ENCODE measurements at regions not wholly inside any gene's neighbourhood (a gene's known extent, or its start where the extent isn't known, plus 50 kb on each side); places are given as distances from the start of the nearest gene placed in this dataset.
"Not testable (repeated sequence)": the region's sequence is repeated elsewhere in the genome, so short reads cannot be mapped to it uniquely, and the experiment has no call there.

DNA sequence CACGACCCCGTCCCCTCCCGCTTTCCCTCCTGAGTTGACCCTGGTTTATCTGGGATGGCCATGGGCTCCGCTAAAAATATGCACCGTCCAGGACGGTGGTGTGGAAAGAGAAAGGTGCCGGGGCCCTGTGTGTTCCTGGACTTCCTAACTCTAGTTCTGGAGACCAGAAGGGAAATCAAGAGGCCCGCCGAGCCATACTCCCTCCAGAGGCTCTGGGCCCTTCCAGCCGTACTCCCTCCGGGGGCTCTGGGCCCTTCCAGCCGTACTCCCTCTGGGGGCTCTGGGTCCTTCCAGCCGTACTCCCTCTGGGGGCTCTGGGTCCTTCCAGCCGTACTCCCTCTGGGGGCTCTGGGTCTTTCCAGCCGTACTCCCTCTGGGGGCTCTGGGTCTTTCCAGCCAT is 168.5 kb downstream of the LAT start:
- H3K4me3 ChIP-seq (ENCODE audit: insufficient read depth, low read depth, low read length, poor library complexity, severe bottlenecking); H3K4me1 ChIP-seq (ENCODE audit: control insufficient read depth, insufficient read depth, low read length, poor library complexity, severe bottlenecking); H3K9me3 ChIP-seq (ENCODE audit: control insufficient read depth, low read length); DNase-seq; H3K36me3 ChIP-seq (ENCODE audit: control insufficient read depth, insufficient read depth, low read length); H3K27ac ChIP-seq (ENCODE audit: insufficient read depth, low read length, poor library complexity, severe bottlenecking); H3K27me3 ChIP-seq (replicated peaks; ENCODE audit: control insufficient read depth, insufficient read depth, low read length, poor library complexity, severe bottlenecking): not testable (repeated sequence)

DNA sequence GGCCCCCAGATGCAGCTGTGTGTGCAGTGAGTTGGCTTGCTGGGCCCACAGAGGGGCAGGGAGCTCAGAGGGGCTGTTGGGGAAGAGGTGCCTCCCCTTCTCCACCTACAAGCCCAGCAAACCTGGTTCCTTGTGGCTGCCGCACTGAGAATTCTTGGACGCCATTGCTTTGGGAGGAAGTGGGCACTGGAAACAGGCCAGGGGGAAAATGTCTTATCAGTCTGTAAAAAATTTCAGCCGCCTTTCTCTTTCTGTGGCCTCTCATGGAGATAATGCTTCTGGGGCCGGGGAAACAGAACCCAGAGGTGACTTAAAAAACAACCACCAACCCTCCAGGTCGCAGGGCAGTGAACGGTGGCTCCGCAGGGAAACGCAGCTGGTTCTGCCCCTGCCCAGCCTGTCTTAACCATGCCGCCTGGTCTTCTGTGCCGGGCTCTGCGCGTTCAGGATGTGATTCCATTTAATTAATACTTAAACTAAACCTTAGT is 167.7 kb downstream of the LAT start:
- H3K4me1 ChIP-seq (ENCODE audit: control insufficient read depth, insufficient read depth, low read length, poor library complexity, severe bottlenecking): peaks cover 15% of the 10 kb centered on the region
- H3K27me3 ChIP-seq (replicated peaks; ENCODE audit: control insufficient read depth, insufficient read depth, low read length, poor library complexity, severe bottlenecking); DNase-seq; H3K4me3 ChIP-seq (ENCODE audit: insufficient read depth, low read depth, low read length, poor library complexity, severe bottlenecking); H3K36me3 ChIP-seq (ENCODE audit: control insufficient read depth, insufficient read depth, low read length); H3K27ac ChIP-seq (ENCODE audit: insufficient read depth, low read length, poor library complexity, severe bottlenecking); H3K9me3 ChIP-seq (ENCODE audit: control insufficient read depth, low read length): not testable (repeated sequence)

DNA sequence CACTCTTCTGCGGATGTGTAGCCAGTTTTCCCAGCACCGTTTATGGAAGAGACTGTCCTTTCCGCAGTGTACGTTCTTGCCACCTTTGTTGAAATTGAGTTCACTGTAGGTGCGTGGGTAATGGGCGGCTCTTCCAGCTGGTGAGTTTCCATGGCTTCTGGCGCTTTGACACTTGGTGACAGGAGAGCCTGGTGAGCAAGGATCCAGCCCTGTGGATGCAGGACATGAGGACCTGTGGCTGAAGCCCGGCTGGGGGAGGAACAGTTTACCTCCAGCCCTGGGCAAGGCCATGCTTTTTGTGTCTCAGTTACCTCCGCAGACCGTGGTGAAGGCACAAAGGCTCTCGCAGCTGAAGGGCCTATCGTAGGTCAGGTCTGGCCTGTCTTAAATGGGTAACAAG is 166.5 kb downstream of the LAT start:
- no peaks in the 10 kb centered on the region for H3K36me3 ChIP-seq (ENCODE audit: control insufficient read depth, insufficient read depth, low read length)
- no peaks in the 10 kb centered on the region for H3K27me3 ChIP-seq (replicated peaks; ENCODE audit: control insufficient read depth, insufficient read depth, low read length, poor library complexity, severe bottlenecking)
- DNase-seq: no peak
- no peak overlapping the region for H3K27ac ChIP-seq (ENCODE audit: insufficient read depth, low read length, poor library complexity, severe bottlenecking)
- no peaks in the 10 kb centered on the region for H3K9me3 ChIP-seq (ENCODE audit: control insufficient read depth, low read length)
- peaks cover 15% of the 10 kb centered on the region for H3K4me1 ChIP-seq (ENCODE audit: control insufficient read depth, insufficient read depth, low read length, poor library complexity, severe bottlenecking)
- no peak overlapping the region for H3K4me3 ChIP-seq (ENCODE audit: insufficient read depth, low read depth, low read length, poor library complexity, severe bottlenecking)

DNA sequence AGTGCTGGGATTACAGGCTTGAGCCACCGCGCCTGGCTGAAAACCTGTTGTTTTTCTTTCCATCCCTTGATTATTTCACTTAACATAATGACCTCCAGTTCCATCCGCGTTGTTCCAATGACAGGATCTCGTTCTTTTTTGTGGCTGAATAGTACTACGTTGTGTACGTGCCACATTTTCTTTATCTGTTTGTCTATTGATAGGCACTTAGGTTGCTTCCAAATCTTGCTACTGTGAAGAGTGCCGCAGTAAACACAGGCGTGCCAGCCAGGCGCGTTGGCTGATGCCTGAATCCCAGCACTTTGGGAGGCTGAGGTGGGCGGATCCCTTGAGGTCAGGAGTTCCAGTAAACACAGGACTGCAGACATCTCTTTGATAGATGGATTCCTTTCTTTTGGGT is 165.1 kb downstream of the LAT start:
- not testable (repeated sequence) for H3K27me3 ChIP-seq (replicated peaks; ENCODE audit: control insufficient read depth, insufficient read depth, low read length, poor library complexity, severe bottlenecking); H3K9me3 ChIP-seq (ENCODE audit: control insufficient read depth, low read length); DNase-seq; H3K36me3 ChIP-seq (ENCODE audit: control insufficient read depth, insufficient read depth, low read length); H3K4me3 ChIP-seq (ENCODE audit: insufficient read depth, low read depth, low read length, poor library complexity, severe bottlenecking); H3K27ac ChIP-seq (ENCODE audit: insufficient read depth, low read length, poor library complexity, severe bottlenecking)
- H3K4me1 ChIP-seq (ENCODE audit: control insufficient read depth, insufficient read depth, low read length, poor library complexity, severe bottlenecking): peaks cover 15% of the 10 kb centered on the region

DNA sequence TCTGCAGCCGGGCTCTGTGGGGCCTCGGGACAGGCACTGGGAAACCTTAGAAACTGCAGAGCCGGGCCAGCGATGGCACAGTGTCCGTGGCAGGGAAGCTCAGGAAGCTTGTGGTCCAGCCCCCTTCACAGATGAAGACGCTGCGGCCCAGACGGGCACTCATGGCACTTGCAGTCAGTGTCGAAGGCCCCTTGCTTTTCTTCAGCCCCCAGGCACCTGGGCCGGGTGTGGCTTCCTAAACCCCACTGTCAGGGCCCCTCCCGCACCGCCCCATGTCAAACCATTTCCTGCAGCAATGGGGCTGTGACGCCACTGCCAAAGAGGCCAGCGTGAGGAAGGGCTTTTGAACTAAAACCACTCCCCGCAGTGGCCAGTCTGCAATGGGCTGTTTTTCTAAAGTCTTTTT is 164.0 kb downstream of the LAT start:
- peak; percentile 52 to 77 (median 54) for DNase-seq
- H3K4me3 ChIP-seq (ENCODE audit: insufficient read depth, low read depth, low read length, poor library complexity, severe bottlenecking): no peak overlapping the region
- H3K4me1 ChIP-seq (ENCODE audit: control insufficient read depth, insufficient read depth, low read length, poor library complexity, severe bottlenecking): peaks cover 15% of the 10 kb centered on the region
- no peaks in the 10 kb centered on the region for H3K36me3 ChIP-seq (ENCODE audit: control insufficient read depth, insufficient read depth, low read length)
- H3K27ac ChIP-seq (ENCODE audit: insufficient read depth, low read length, poor library complexity, severe bottlenecking): peak overlapping the region; percentile 55
- H3K27me3 ChIP-seq (replicated peaks; ENCODE audit: control insufficient read depth, insufficient read depth, low read length, poor library complexity, severe bottlenecking): no peaks in the 10 kb centered on the region
- H3K9me3 ChIP-seq (ENCODE audit: control insufficient read depth, low read length): no peaks in the 10 kb centered on the region

DNA sequence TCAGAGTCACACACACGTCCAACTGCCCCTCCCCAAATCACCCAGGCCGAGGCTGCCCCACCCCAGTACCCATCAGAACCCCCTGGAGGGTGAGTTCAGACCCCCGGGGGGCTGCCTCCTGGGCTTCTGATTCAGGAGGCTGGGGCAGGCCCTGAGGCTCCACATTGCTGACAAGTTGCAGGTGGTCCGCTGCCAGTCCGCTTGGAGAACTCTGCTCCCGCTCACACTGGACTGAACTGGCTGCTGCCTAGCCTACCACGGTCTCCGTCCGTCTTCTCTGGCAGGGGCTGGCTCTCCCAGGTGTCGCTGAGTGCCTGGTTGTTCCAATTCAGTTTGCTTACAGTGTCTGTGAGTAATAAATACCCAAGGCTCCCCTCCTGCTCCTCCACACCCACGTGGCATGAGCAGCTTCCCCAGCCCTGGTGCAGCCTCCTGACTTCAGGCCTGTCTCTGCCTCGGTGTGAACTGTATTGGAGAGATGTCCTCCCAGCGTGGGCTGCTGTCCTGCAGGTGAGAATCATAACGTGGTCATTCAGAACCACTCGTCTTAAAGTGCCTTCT is 163.4 kb downstream of the LAT start:
- DNase-seq: no peak
- no peaks in the 10 kb centered on the region for H3K36me3 ChIP-seq (ENCODE audit: control insufficient read depth, insufficient read depth, low read length)
- peaks cover 15% of the 10 kb centered on the region for H3K4me1 ChIP-seq (ENCODE audit: control insufficient read depth, insufficient read depth, low read length, poor library complexity, severe bottlenecking)
- no peaks in the 10 kb centered on the region for H3K27me3 ChIP-seq (replicated peaks; ENCODE audit: control insufficient read depth, insufficient read depth, low read length, poor library complexity, severe bottlenecking)
- no peak overlapping the region for H3K4me3 ChIP-seq (ENCODE audit: insufficient read depth, low read depth, low read length, poor library complexity, severe bottlenecking)
- H3K27ac ChIP-seq (ENCODE audit: insufficient read depth, low read length, poor library complexity, severe bottlenecking): peak overlapping the region; percentile 55
- H3K9me3 ChIP-seq (ENCODE audit: control insufficient read depth, low read length): no peaks in the 10 kb centered on the region

DNA sequence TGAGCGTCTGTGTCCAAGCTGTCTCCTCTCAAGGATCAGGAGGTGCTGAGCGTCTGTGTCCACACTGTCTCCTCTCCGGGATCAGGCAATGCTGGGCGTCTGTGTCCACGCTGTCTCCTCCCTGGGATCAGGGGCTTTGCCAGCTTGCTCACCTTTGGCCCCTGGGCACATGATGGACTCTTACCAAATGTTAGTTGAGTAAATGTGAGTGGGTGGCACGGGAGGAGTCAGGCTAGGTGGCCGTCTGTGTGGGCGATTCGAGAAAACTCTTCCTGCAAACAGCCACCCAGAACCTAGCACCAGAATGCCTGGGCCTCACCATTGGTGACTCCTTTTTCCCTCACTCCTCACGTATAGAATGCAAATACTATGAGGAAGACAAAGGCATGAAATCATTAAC is 162.9 kb downstream of the LAT start:
- not testable (repeated sequence) for DNase-seq; H3K4me3 ChIP-seq (ENCODE audit: insufficient read depth, low read depth, low read length, poor library complexity, severe bottlenecking); H3K9me3 ChIP-seq (ENCODE audit: control insufficient read depth, low read length); H3K36me3 ChIP-seq (ENCODE audit: control insufficient read depth, insufficient read depth, low read length); H3K27me3 ChIP-seq (replicated peaks; ENCODE audit: control insufficient read depth, insufficient read depth, low read length, poor library complexity, severe bottlenecking)
- H3K27ac ChIP-seq (ENCODE audit: insufficient read depth, low read length, poor library complexity, severe bottlenecking): peak overlapping the region; percentile 55
- peaks cover 15% of the 10 kb centered on the region for H3K4me1 ChIP-seq (ENCODE audit: control insufficient read depth, insufficient read depth, low read length, poor library complexity, severe bottlenecking)

DNA sequence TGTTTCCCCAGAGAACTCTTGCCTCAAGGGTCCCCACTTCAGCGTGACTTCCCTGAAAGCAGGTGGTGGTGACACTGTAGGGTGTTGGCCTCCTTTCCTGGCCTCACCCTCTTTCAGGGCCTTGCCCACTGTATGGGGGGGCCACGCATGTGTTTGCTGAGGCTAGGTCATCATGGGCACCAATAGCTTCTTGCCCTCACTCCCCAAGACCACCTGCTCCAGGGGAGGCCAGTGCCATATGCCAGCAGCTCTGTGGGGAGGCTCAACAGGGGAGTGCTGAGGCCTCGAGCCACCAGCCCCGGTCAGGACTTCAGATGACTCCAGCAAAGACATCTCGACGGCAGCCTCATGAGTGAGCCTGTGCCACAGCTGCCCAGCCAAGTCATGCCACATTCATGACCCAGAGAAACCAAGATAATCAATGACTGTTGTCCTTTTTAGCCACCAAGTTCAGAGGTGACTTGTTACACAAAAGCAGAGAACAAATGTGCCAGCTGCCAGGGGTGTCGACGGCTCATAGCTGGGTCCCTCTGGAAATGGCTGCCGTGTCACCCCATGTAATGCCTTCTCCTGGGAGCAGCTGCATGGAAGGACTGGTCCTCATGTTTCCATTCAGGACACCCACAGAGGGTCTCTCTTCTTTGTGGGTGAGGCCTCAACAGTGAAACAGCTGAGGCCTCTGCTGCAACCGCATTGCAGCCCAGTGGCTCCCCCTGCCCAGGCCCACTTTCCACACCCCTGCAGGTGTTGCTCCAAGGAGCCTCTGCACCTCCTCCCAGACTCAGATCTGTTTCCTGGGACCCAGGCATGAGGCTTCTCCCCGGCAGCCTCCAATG is 162.2 kb downstream of the LAT start:
- H3K9me3 ChIP-seq (ENCODE audit: control insufficient read depth, low read length); H3K27ac ChIP-seq (ENCODE audit: insufficient read depth, low read length, poor library complexity, severe bottlenecking); DNase-seq; H3K4me3 ChIP-seq (ENCODE audit: insufficient read depth, low read depth, low read length, poor library complexity, severe bottlenecking); H3K36me3 ChIP-seq (ENCODE audit: control insufficient read depth, insufficient read depth, low read length); H3K27me3 ChIP-seq (replicated peaks; ENCODE audit: control insufficient read depth, insufficient read depth, low read length, poor library complexity, severe bottlenecking): not testable (repeated sequence)
- peaks cover 15% of the 10 kb centered on the region for H3K4me1 ChIP-seq (ENCODE audit: control insufficient read depth, insufficient read depth, low read length, poor library complexity, severe bottlenecking)

DNA sequence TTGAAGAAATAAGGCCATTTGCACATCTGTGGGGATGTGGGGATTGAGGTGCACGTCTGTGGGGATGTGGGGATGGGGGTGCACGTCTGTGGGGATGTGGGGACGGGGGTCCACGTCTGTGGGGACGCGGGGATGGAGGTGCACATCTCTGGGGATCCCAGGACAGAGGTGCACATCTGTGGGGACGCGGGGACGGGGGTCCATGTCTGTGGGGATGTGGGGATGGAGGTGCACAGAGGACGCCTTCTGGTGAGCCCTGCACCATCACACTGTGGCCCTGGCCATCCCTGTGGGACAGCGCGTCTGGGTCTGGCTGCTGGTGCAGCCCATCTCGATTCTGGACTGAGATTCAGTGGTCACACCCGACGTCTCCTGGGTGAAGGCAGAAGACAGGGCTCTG is 161.4 kb downstream of the LAT start:
- Histone ChIP-seq H3K4me1 (ENCODE audit: control insufficient read depth, insufficient read depth, low read length, poor library complexity, severe bottlenecking) (peaks cover 15% of the 10 kb centered on the region), H3K27me3 (replicated peaks; ENCODE audit: control insufficient read depth, insufficient read depth, low read length, poor library complexity, severe bottlenecking) (no peaks in the 10 kb centered on the region), H3K9me3 (ENCODE audit: control insufficient read depth, low read length) (no peaks in the 10 kb centered on the region), H3K4me3 (ENCODE audit: insufficient read depth, low read depth, low read length, poor library complexity, severe bottlenecking) (no peak overlapping the region), H3K27ac (ENCODE audit: insufficient read depth, low read length, poor library complexity, severe bottlenecking) (no peak overlapping the region), H3K36me3 (ENCODE audit: control insufficient read depth, insufficient read depth, low read length) (no peaks in the 10 kb centered on the region)
- no peak for DNase-seq

DNA sequence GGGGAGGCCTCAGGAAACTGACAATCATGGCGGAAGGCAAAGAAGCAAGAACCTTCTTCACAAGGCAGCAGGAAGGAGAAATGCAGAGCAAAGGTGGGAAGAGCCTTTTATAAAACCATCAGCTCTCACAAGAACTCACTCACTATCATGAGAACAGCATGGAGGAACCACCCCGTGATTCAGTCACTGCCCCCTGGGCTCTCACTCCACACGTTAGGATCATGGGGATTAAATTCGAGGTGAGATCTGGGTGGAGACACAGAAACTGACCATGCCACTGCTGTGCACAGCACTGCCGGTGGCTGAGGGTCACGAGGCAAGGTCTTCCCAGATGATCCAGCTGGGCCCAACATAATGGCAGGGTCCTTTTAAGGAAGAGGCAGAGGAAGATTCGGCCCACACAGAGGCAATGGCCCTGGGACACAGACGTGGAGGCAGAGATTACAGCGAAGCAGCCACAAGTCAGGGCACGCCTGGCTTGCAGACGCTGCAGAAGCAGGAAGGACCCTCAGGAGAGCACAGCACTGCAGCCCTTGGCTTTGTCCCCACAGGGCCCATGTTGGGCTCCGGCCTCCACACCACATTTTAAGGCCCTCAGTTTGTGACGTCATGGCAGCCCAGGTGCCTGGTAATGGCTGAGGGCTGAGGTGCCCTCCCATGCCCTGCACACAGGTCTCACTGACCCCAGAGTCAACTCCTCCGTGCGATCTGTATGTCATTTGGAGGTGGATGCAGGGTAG is 160.8 kb downstream of the LAT start:
- H3K4me3 ChIP-seq (ENCODE audit: insufficient read depth, low read depth, low read length, poor library complexity, severe bottlenecking); H3K9me3 ChIP-seq (ENCODE audit: control insufficient read depth, low read length); DNase-seq; H3K27me3 ChIP-seq (replicated peaks; ENCODE audit: control insufficient read depth, insufficient read depth, low read length, poor library complexity, severe bottlenecking); H3K27ac ChIP-seq (ENCODE audit: insufficient read depth, low read length, poor library complexity, severe bottlenecking); H3K36me3 ChIP-seq (ENCODE audit: control insufficient read depth, insufficient read depth, low read length): not testable (repeated sequence)
- peaks cover 15% of the 10 kb centered on the region for H3K4me1 ChIP-seq (ENCODE audit: control insufficient read depth, insufficient read depth, low read length, poor library complexity, severe bottlenecking)
